ENCODE measurements at regions not wholly inside any gene's neighbourhood (a gene's known extent, or its start where the extent isn't known, plus 50 kb on each side); places are given as distances from the start of the nearest gene placed in this dataset.

DNA sequence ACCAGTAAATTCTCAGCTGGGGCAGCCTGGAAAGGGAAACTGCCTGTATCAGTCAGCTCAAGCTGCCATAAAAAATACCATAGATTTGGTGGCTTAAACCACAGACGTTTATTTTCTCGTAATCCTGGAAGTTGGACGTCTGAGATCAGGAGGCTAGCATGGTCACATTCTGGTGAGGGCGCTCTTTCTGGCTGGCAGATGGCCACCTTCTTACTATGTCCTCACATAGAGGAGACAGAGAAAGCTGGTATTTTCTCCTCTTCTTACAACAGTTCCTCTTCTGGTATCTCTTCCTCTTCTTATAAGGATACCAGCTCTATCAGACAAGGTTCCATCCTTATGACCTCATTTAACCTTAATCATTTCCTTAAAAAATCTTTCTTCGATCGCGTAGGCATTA, 50.5 kb upstream of the RFX3 start:
- Mint-ChIP-seq H3K27me3 (no peaks in the 10 kb centered on the region), H3K4me3 (no peak overlapping the region), H3K4me1 (peaks cover 4% of the 10 kb centered on the region), H3K27ac (no peak overlapping the region), H3K9me3 (ENCODE audit: insufficient read depth) (peaks cover 11% of the 10 kb centered on the region)
- Histone ChIP-seq H3K4me2 (replicated peaks; ENCODE audit: low read depth, low read length, poor library complexity, severe bottlenecking) (no peak overlapping the region), H3K9ac (ENCODE audit: low read length) (no peak overlapping the region), H2AFZ (ENCODE audit: insufficient read depth, low read depth, low read length, poor library complexity, severe bottlenecking) (no peak overlapping the region), H3K27ac (ENCODE audit: low read length in 2 of 2) (no peak overlapping the region), H3K36me3 (replicated peaks in 1 of 2; ENCODE audit: control extremely low read depth in 1 of 2, control insufficient read depth in 1 of 2, extremely low read depth in 1 of 2, insufficient read depth in 2 of 2, low read length in 1 of 2) (no peaks in the 10 kb centered on the region), H3K9me3 (ENCODE audit: control extremely low read depth in 1 of 3, control insufficient read depth in 2 of 3, insufficient read depth in 1 of 3, low read length in 2 of 3) (peaks cover 0 to 19% (median 14%) of the 10 kb centered on the region in 3 donors), H4K20me1 (ENCODE audit: control insufficient read depth, insufficient read depth, low read length, poor library complexity, severe bottlenecking) (no peaks in the 10 kb centered on the region), H3K27me3 (replicated peaks in 1 of 4; ENCODE audit: control extremely low read depth in 1 of 4, control insufficient read depth in 3 of 4, insufficient read depth in 4 of 4, low read length in 3 of 4) (no peaks in the 10 kb centered on the region), H3K79me2 (ENCODE audit: control insufficient read depth, insufficient read depth, low read length) (no peaks in the 10 kb centered on the region), H3K4me3 (ENCODE audit: control extremely low read depth in 1 of 5, extremely low read depth in 1 of 5, insufficient read depth in 1 of 5, low read depth in 2 of 5, low read length in 4 of 5) (no peak overlapping the region), H3K4me1 (ENCODE audit: control insufficient read depth in 2 of 2, insufficient read depth in 2 of 2, low read length in 2 of 2) (no peaks in the 10 kb centered on the region)
- DNase-seq = no peak
- ATAC-seq (ENCODE audit: low read depth) = no peak
- ChIA-PET CTCF (no interaction called here), POLR2A (no interaction called here)
- no CpG with 5 or more reads among the region's 7 CpGs for WGBS (ENCODE audit: insufficient coverage)
- intact Hi-C loops (cut with micrococcal nuclease) = no loop called here
- TF ChIP-seq EZH2 (IDR thresholded peaks at IDR 0.05; ENCODE audit: borderline replicate concordance, insufficient read depth, low read depth, low read length, poor library complexity, severe bottlenecking) (no peak), CTCF (IDR thresholded peaks at IDR 0.05) (no peak)

DNA sequence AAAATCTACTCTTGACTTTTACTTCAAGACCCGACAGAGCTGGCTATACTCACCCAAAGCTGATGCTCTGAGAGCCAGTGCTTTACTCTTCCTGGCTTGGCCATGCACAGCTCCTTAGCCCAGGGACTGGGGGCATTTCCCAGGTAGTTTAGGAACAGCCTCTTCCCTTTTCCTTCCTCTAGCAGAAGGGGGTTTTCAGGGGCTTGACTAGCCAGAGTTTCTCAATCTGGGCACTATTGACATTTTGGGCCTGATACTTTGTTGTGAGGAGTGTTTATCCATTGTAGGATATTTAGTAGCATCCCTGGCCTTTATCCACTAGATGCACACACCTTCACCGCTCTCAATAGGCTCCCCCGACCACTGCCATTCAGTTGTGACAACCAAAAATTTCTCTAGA, 50.0 kb upstream of the RFX3 start:
- ChIA-PET POLR2A (no interaction called here), CTCF (no interaction called here)
- intact Hi-C loops (cut with micrococcal nuclease) = no loop called here
- Mint-ChIP-seq H3K27ac (no peak overlapping the region), H3K4me1 (peaks cover 4% of the 10 kb centered on the region), H3K4me3 (no peak overlapping the region), H3K9me3 (ENCODE audit: insufficient read depth) (peaks cover 11% of the 10 kb centered on the region), H3K27me3 (no peaks in the 10 kb centered on the region)
- no peak overlapping the region for H3K9ac ChIP-seq (ENCODE audit: low read length)
- no peak overlapping the region for H3K4me2 ChIP-seq (replicated peaks; ENCODE audit: low read depth, low read length, poor library complexity, severe bottlenecking)
- TF ChIP-seq EZH2 (IDR thresholded peaks at IDR 0.05; ENCODE audit: borderline replicate concordance, insufficient read depth, low read depth, low read length, poor library complexity, severe bottlenecking) (no peak), CTCF (IDR thresholded peaks at IDR 0.05) (no peak)
- H3K79me2 ChIP-seq (ENCODE audit: control insufficient read depth, insufficient read depth, low read length) = no peaks in the 10 kb centered on the region
- peaks cover 0 to 14% (median 12%) of the 10 kb centered on the region in 3 donors for H3K9me3 ChIP-seq (ENCODE audit: control extremely low read depth in 1 of 3, control insufficient read depth in 2 of 3, insufficient read depth in 1 of 3, low read length in 2 of 3)
- H3K4me1 ChIP-seq (ENCODE audit: control insufficient read depth in 2 of 2, insufficient read depth in 2 of 2, low read length in 2 of 2) = no peaks in the 10 kb centered on the region
- no peak overlapping the region for H3K4me3 ChIP-seq (ENCODE audit: control extremely low read depth in 1 of 5, extremely low read depth in 1 of 5, insufficient read depth in 1 of 5, low read depth in 2 of 5, low read length in 4 of 5)
- no peak for ATAC-seq (ENCODE audit: low read depth)
- H2AFZ ChIP-seq (ENCODE audit: insufficient read depth, low read depth, low read length, poor library complexity, severe bottlenecking) = no peak overlapping the region
- H3K36me3 ChIP-seq (replicated peaks in 1 of 2; ENCODE audit: control extremely low read depth in 1 of 2, control insufficient read depth in 1 of 2, extremely low read depth in 1 of 2, insufficient read depth in 2 of 2, low read length in 1 of 2) = no peaks in the 10 kb centered on the region
- no peak overlapping the region for H3K27ac ChIP-seq (ENCODE audit: low read length in 2 of 2)
- no peak for DNase-seq
- WGBS (ENCODE audit: insufficient coverage) = no CpG with 5 or more reads among the region's 3 CpGs
- H4K20me1 ChIP-seq (ENCODE audit: control insufficient read depth, insufficient read depth, low read length, poor library complexity, severe bottlenecking) = no peaks in the 10 kb centered on the region
- H3K27me3 ChIP-seq (replicated peaks in 1 of 4; ENCODE audit: control extremely low read depth in 1 of 4, control insufficient read depth in 3 of 4, insufficient read depth in 4 of 4, low read length in 3 of 4) = no peaks in the 10 kb centered on the region

All from B cell (primary cell).